SK-N-SH treated with all-trans-retinoic acid at 6 μM for 48 hours (cell line): ENCODE measurements at regions not wholly inside any gene's neighbourhood (a gene's known extent, or its start where the extent isn't known, plus 50 kb on each side); places are given as distances from the start of the nearest gene placed in this dataset.

Experiments
- ARNTL ChIP-seq: fragments of 450-650 bp; formaldehyde crosslinking; IDR thresholded peaks from 2 replicates; pipeline ENCODE4 v1.5.0; 2020; ENCODE audit warnings: low read depth, mild to moderate bottlenecking, moderate library complexity, borderline replicate concordance
- CSRNP3 ChIP-seq: fragments of 250-450 bp; sonication (Bioruptor Pico); IDR thresholded peaks from 2 replicates; pipeline ENCODE4 v1.5.1; 2021; ENCODE audit warnings: mild to moderate bottlenecking, moderate library complexity

GRCh38 chr1:59133997-59134396 is 162.9 kb upstream of the FGGY start:
- TF ChIP-seq ARNTL (CRISPR knock-in tag) (no peak), CSRNP3 (no peak)
